ENCODE measurements at regions not wholly inside any gene's neighbourhood (a gene's known extent, or its start where the extent isn't known, plus 50 kb on each side); places are given as distances from the start of the nearest gene placed in this dataset.

DNA sequence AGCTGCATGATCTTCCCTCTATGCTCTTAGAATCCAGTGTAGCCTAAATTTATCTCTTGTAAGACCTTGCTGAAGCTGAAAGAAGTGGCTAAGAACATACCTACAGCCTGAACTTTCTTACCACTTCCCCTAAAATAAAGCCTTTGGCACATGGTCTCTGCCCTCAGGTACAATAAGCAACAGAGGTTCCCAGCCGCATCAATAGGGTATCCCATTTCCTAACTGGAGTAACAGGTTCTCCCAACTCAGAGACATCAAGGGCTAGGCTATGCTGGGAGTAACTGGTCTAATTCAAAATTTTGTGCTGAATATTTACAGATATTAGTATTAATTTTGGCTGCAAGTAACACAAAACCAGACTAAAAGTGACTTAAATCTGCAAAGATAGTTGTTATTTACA, 335.8 kb upstream of the TRPC7 start:
- TF ChIP-seq, protein P1, sequence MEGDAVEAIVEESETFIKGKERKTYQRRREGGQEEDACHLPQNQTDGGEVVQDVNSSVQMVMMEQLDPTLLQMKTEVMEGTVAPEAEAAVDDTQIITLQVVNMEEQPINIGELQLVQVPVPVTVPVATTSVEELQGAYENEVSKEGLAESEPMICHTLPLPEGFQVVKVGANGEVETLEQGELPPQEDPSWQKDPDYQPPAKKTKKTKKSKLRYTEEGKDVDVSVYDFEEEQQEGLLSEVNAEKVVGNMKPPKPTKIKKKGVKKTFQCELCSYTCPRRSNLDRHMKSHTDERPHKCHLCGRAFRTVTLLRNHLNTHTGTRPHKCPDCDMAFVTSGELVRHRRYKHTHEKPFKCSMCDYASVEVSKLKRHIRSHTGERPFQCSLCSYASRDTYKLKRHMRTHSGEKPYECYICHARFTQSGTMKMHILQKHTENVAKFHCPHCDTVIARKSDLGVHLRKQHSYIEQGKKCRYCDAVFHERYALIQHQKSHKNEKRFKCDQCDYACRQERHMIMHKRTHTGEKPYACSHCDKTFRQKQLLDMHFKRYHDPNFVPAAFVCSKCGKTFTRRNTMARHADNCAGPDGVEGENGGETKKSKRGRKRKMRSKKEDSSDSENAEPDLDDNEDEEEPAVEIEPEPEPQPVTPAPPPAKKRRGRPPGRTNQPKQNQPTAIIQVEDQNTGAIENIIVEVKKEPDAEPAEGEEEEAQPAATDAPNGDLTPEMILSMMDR (IDR thresholded peaks at IDR 0.05), result no peak
- no peak for TF ChIP-seq POLR2A (IDR thresholded peaks at IDR 0.05)
